ENCODE measurements at regions not wholly inside any gene's neighbourhood (a gene's known extent, or its start where the extent isn't known, plus 50 kb on each side); places are given as distances from the start of the nearest gene placed in this dataset.

DNA sequence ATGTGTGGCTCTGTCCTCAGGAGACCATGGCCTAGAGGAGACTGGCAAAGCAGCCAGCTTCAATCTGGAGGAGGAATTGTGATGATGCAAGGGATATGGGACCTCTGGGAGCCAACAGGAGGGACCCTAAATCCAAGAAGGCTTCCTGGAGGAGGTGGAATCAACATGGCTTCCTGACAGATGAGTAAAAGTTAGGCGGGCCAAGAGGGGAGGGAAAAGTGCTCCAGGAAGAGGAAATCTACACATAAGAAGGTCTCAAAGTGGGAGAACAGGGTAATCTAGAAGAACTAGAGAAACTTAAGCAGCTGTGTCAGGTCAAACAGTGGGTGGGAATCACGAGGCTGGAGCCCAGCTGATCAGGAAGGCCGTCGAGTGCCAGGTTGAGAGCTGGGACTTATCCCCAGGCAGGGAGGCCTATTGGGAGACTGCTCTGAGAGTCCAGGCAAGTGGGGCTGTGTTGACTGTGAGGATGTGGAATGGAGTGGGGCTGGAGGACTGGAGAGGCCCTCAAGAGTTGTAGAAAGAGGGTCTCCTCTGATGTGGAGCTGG, 119.1 kb downstream of the C9orf50 start:
- Histone ChIP-seq H3K4me3 (no peak overlapping the region), H3K27me3 (no peaks in the 10 kb centered on the region), H3K36me3 (peaks cover 3 to 30% (median 15%) of the 10 kb centered on the region in 4 donors), H3K27ac (peak overlapping the region in 3 of 4 donors; percentile 23 to 63 (median 53)), H3K9me3 (no peaks in the 10 kb centered on the region), H3K4me1 (peaks cover 14 to 36% (median 18%) of the 10 kb centered on the region in 4 donors)
- DNase-seq (peak in 1 of 2 donors; percentile 84), ATAC-seq (ENCODE audit: low FRiP score in 2 of 2) (no peak)
- 43 to 51% methylated on average over 4 of the region's 4 CpGs for WGBS, 2 donors
- TF ChIP-seq, protein P1, sequence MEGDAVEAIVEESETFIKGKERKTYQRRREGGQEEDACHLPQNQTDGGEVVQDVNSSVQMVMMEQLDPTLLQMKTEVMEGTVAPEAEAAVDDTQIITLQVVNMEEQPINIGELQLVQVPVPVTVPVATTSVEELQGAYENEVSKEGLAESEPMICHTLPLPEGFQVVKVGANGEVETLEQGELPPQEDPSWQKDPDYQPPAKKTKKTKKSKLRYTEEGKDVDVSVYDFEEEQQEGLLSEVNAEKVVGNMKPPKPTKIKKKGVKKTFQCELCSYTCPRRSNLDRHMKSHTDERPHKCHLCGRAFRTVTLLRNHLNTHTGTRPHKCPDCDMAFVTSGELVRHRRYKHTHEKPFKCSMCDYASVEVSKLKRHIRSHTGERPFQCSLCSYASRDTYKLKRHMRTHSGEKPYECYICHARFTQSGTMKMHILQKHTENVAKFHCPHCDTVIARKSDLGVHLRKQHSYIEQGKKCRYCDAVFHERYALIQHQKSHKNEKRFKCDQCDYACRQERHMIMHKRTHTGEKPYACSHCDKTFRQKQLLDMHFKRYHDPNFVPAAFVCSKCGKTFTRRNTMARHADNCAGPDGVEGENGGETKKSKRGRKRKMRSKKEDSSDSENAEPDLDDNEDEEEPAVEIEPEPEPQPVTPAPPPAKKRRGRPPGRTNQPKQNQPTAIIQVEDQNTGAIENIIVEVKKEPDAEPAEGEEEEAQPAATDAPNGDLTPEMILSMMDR (IDR thresholded peaks at IDR 0.05), result no peak
- TF ChIP-seq POLR2AphosphoS5 (IDR thresholded peaks at IDR 0.05), result peak in 1 of 2 donors; percentile 33
- no peak for TF ChIP-seq POLR2A (IDR thresholded peaks at IDR 0.05)
- peak in 1 of 4 donors; percentile 49 for TF ChIP-seq EP300 (IDR thresholded peaks at IDR 0.05)

DNA sequence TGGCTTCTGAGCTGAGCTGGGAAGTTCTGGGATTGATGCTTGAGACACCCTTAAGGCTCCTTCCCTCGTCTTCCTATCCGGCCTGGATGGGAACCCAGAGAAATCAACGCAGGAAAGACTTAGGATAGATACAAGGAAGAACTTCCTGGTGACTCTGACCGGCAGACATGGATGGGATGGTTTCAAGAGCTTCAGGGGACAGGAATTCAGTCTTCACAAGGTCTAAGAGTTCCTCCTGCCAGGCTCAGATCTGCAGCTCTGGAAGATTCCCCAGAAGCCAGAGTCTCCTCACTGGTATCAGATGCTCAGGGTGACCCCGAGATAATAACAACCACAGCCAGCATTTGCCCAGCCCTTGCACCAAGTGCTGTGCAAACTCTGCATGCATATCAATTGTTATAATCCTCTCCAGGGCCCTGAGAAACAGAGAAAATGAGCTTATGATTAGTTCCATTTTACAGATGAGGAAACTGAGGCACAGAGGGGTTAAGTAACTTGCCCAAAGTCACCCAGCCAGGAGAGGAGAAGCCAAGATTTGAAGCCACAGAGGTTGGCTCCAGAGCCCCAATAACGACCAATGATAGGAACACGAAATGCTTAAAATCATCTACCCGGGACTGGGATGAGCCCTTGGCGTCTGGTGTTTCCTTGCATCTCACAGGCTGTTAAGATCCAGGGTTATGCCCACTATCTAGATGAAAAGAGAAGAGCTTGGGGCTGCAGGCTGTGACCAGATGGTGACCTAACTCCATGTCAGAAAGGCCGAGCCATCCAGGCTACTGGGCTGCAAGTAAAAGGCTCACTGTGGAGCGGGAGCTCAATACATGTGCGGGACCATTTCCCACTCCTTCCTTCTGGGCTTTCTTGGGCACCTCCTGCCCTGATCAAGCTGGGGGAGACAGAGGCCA, 119.8 kb downstream of the C9orf50 start:
- WGBS, 2 donors, result 91 to 92% methylated on average over 12 of the region's 12 CpGs
- H3K36me3 ChIP-seq, result peaks cover 3 to 30% (median 15%) of the 10 kb centered on the region in 4 donors
- H3K4me1 ChIP-seq, result peaks cover 16 to 42% (median 20%) of the 10 kb centered on the region in 4 donors
- no peaks in the 10 kb centered on the region for H3K9me3 ChIP-seq
- DNase-seq, result no peak
- no peaks in the 10 kb centered on the region for H3K27me3 ChIP-seq
- H3K27ac ChIP-seq, result peak overlapping the region in 3 of 4 donors; percentile 37 to 97 (median 53)
- ATAC-seq (ENCODE audit: low FRiP score in 2 of 2), result no peak
- H3K4me3 ChIP-seq, result no peak overlapping the region
- no peak for TF ChIP-seq EP300 (IDR thresholded peaks at IDR 0.05)
- TF ChIP-seq, protein P1 (IDR thresholded peaks at IDR 0.05), result no peak
- TF ChIP-seq POLR2A (IDR thresholded peaks at IDR 0.05), result no peak
- TF ChIP-seq POLR2AphosphoS5 (IDR thresholded peaks at IDR 0.05), result no peak

DNA sequence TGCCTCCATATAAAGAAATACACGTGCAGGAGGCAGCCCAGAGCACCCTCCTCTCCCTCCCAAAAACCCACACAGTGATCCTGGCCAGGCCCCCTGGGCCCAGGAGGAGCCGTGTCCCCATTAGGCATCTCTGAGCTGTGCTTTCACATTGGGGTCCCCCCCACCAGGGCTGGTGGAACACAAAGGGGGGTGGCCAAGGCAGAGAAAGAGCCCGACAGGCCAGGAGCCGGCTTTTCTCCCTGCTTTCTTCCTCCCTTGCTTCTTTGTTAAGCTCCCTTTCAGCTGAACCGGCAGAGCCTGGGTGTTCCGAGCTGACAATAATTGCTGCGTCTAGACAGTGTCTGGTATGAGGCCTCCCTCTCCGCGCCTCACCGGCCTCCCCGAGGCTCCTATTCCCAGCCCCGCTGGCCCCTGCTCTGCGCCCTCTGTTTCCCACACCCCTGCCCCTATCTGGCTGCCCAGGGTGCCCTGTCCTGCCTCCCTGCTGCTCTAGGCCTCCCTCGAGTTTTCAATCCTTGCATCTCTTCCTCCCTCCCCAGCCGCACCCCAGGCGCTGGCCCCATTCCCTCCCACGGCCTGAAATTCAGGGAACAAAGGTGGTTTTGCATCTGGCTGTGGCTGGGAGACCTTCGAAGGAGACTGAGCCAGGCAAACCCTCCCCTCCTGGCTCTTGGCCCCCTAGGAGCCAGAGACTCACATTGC, 120.6 kb downstream of the C9orf50 start:
- Histone ChIP-seq H3K9me3 (no peaks in the 10 kb centered on the region), H3K4me3 (no peak overlapping the region), H3K4me1 (peaks cover 20 to 50% (median 26%) of the 10 kb centered on the region in 4 donors), H3K36me3 (peaks cover 3 to 30% (median 14%) of the 10 kb centered on the region in 4 donors), H3K27ac (peak overlapping the region in 3 of 4 donors; percentile 37 to 97 (median 40)), H3K27me3 (no peaks in the 10 kb centered on the region)
- TF ChIP-seq EP300 (IDR thresholded peaks at IDR 0.05), result no peak
- no peak for TF ChIP-seq POLR2AphosphoS5 (IDR thresholded peaks at IDR 0.05)
- TF ChIP-seq POLR2A (IDR thresholded peaks at IDR 0.05), result no peak
- TF ChIP-seq, protein P1 (IDR thresholded peaks at IDR 0.05), result no peak
- WGBS, 2 donors, result 74 to 76% methylated on average over 16 to 18 of the region's 18 CpGs
- ATAC-seq (ENCODE audit: low FRiP score in 2 of 2) (peak in 1 of 2 donors; percentile 20), DNase-seq (peak in 1 of 2 donors; percentile 65)

DNA sequence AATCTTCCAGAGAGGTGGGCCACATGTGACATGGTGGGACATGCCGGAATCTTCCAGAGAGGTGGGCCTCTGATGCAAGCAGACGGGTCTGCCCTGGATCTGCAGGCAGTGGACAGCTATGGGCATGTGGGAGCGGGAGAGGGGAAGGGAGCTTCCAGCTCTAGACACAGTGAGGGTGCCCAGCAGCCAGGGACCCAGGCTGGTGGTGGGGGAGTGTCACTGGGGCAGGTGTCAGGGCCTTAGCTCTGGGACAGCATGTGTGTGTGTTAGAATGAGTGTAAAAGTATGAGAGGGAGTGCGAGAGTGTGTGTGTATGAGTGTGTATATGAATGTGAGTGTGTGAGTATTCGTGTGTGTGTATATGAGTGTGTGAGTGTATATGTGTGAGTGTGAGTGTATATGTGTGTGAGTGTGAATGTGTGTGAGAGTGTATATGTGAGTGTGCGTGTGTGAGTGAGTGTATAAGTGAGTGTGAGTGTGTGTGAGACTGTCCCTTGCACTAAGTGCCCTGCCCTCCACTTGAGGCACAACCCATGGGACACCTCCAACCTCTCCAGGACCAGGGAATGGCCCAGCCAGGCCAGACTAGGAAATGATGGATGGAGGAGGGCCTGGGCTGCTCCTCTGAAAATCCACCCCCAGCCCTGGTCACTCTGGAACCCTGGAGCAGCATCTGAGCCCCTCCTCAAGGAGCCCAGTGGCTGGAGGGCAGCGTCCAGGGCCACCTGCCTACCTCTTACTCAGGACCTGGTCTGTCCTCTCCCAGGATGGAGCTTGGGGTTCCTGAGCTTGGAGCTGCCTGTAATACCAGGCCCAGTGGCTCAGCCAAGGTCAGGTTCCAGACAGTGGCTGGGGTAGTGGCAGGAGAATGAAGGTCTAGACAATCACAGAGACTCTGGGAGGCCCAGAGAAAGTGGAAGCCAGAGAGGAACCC, 122.2 kb downstream of the C9orf50 start:
- Histone ChIP-seq H3K4me1 (peaks cover 32 to 58% (median 40%) of the 10 kb centered on the region in 4 donors), H3K4me3 (peak overlapping the region in 1 of 4 donors; percentile 76), H3K9me3 (no peaks in the 10 kb centered on the region), H3K36me3 (peaks cover 3 to 21% (median 11%) of the 10 kb centered on the region in 4 donors), H3K27ac (peak overlapping the region; percentile 93 to 99 (median 96)), H3K27me3 (no peaks in the 10 kb centered on the region)
- 80 to 86% methylated on average over 7 of the region's 7 CpGs for WGBS, 2 donors
- no peak for TF ChIP-seq EP300 (IDR thresholded peaks at IDR 0.05)
- ATAC-seq (ENCODE audit: low FRiP score in 2 of 2), result no peak
- no peak for DNase-seq
